RWPE2 (cell line): ENCODE measurements at regions not wholly inside any gene's neighbourhood (a gene's known extent, or its start where the extent isn't known, plus 50 kb on each side); places are given as distances from the start of the nearest gene placed in this dataset.
A peak's percentile ranks its signal among the peaks of the same experiment; 100 is the strongest.

Experiments used
- ATAC-seq: fragments of 200-7000 bp; cut with Tn5 transposase; 3 replicates; pipeline ENCODE4 v1.9.1; 2021; ENCODE audit warnings: low read depth
- DNase-seq: peaks from one replicate; pipeline ENCODE4 v3.0.0-alpha.2; 2020; ENCODE audit warnings: low spot score
- H3K27ac ChIP-seq: fragments of 450-650 bp; 2 replicates; pipeline ENCODE4 v1.5.1; 2017; ENCODE audit warnings: mild to moderate bottlenecking; ENCODE audit not compliant: poor library complexity, severe bottlenecking
- H3K27me3 ChIP-seq: fragments of 250-450 bp; sonication (Bioruptor Pico); 2 replicates; pipeline ENCODE4 v1.5.1; 2021; ENCODE audit warnings: mild to moderate bottlenecking, moderate library complexity; ENCODE audit not compliant: insufficient read depth, poor library complexity, severe bottlenecking
- H3K36me3 ChIP-seq: fragments of 250-450 bp; sonication (Bioruptor Pico); 2 replicates; pipeline ENCODE4 v1.5.1; 2020; ENCODE audit warnings: low read depth, mild to moderate bottlenecking, moderate library complexity
- H3K4me1 ChIP-seq: fragments of 250-450 bp; sonication (Bioruptor Pico); 2 replicates; pipeline ENCODE4 v1.5.1; 2021; ENCODE audit warnings: mild to moderate bottlenecking, moderate library complexity; ENCODE audit not compliant: insufficient read depth, poor library complexity, severe bottlenecking
- H3K4me3 ChIP-seq: fragments of 250-450 bp; sonication (Bioruptor Pico); 2 replicates; pipeline ENCODE4 v1.5.1; 2021; ENCODE audit warnings: mild to moderate bottlenecking, moderate library complexity; ENCODE audit not compliant: severe bottlenecking
- H3K9me3 ChIP-seq: fragments of 250-450 bp; sonication (Bioruptor Pico); 2 replicates; pipeline ENCODE4 v1.5.1; 2021; ENCODE audit warnings: mild to moderate bottlenecking, moderate library complexity; ENCODE audit not compliant: severe bottlenecking
- CTCF ChIP-seq: fragments of 450-650 bp; IDR thresholded peaks from one replicate; pipeline ENCODE4 v1.5.1; 2017; ENCODE audit warnings: mild to moderate bottlenecking, moderate library complexity; ENCODE audit not compliant: poor library complexity, severe bottlenecking

GRCh38 chr22:26828311-26828710, 170.9 kb downstream of the MIAT start:
- no peak overlapping the region for H3K4me3 ChIP-seq

GRCh38 chr22:26830837-26831236, 173.4 kb downstream of the MIAT start:
- ATAC-seq (no peak), DNase-seq (peak; percentile 4)
- H3K9me3 ChIP-seq = no peaks in the 10 kb centered on the region
- H3K4me3 ChIP-seq = no peak overlapping the region
- H3K27me3 ChIP-seq = no peaks in the 10 kb centered on the region
- H3K4me1 ChIP-seq = no peaks in the 10 kb centered on the region
- no peaks in the 10 kb centered on the region for H3K36me3 ChIP-seq
- no peak for TF ChIP-seq CTCF
- H3K27ac ChIP-seq = no peak overlapping the region

More at GRCh38 chr22:26828311-26828710, 170.9 kb downstream of the MIAT start:
- no peak for DNase-seq
- no peak overlapping the region for H3K27ac ChIP-seq
- H3K36me3 ChIP-seq = no peaks in the 10 kb centered on the region
- H3K9me3 ChIP-seq = no peaks in the 10 kb centered on the region
- H3K27me3 ChIP-seq = no peaks in the 10 kb centered on the region
- no peaks in the 10 kb centered on the region for H3K4me1 ChIP-seq
- TF ChIP-seq CTCF = no peak
- no peak for ATAC-seq

- Histone ChIP-seq H3K36me3 (no peaks in the 10 kb centered on the region), H3K27me3 (no peaks in the 10 kb centered on the region), H3K9me3 (no peaks in the 10 kb centered on the region), H3K4me3 (no peak overlapping the region), H3K27ac (no peak overlapping the region), H3K4me1 (no peaks in the 10 kb centered on the region)
- ATAC-seq = no peak
- DNase-seq = no peak
- no peak for TF ChIP-seq CTCF
Measured at GRCh38 chr22:26835023-26835422, 177.6 kb downstream of the MIAT start.

GRCh38 chr22:26835929-26836528, 178.6 kb downstream of the MIAT start:
- ATAC-seq = no peak
- H3K36me3 ChIP-seq = no peaks in the 10 kb centered on the region

More at GRCh38 chr22:26835929-26836528, 178.6 kb downstream of the MIAT start:
- no peak for DNase-seq
- Histone ChIP-seq H3K4me3 (no peak overlapping the region), H3K27me3 (no peaks in the 10 kb centered on the region), H3K27ac (no peak overlapping the region), H3K9me3 (no peaks in the 10 kb centered on the region), H3K4me1 (no peaks in the 10 kb centered on the region)
- TF ChIP-seq CTCF = peak; percentile 59
